ENCODE measurements at regions not wholly inside any gene's neighbourhood (a gene's known extent, or its start where the extent isn't known, plus 50 kb on each side); places are given as distances from the start of the nearest gene placed in this dataset.
A peak's percentile ranks its signal among the peaks of the same experiment; 100 is the strongest.

- no peak for DNase-seq
Observed at GRCh38 chr10:6343305-6344010, 140.7 kb downstream of the PFKFB3 start.

- no peak for DNase-seq
Observed at GRCh38 chr10:6345404-6345803, 142.7 kb downstream of the PFKFB3 start.

- no peak for DNase-seq
Observed at GRCh38 chr10:6346631-6347030, 143.9 kb downstream of the PFKFB3 start.

- DNase-seq: peak; percentile 44 to 50
Observed at GRCh38 chr10:6347391-6347951, 144.7 kb downstream of the PFKFB3 start.

- peak; percentile 65 to 68 for DNase-seq
Observed at GRCh38 chr10:6348096-6348874, 145.6 kb downstream of the PFKFB3 start.

GRCh38 chr10:6349846-6350535 is 147.3 kb downstream of the PFKFB3 start:
- no peak for DNase-seq

- no peak for DNase-seq
Observed at GRCh38 chr10:6350609-6351008, 147.9 kb downstream of the PFKFB3 start.

- no peak for DNase-seq
Observed at GRCh38 chr10:6351495-6351894, 148.8 kb downstream of the PFKFB3 start.

- DNase-seq: no peak
Observed at GRCh38 chr10:6353526-6353925, 150.8 kb downstream of the PFKFB3 start.

- no peak for DNase-seq
Observed at GRCh38 chr10:6354168-6354772, 151.5 kb downstream of the PFKFB3 start.

GRCh38 chr10:6356280-6356793 is 153.6 kb downstream of the PFKFB3 start:
- no peak for DNase-seq

GRCh38 chr10:6361869-6362268 is 159.1 kb downstream of the PFKFB3 start:
- DNase-seq: no peak

- DNase-seq: no peak
Observed at GRCh38 chr10:6362879-6363278, 160.1 kb downstream of the PFKFB3 start.

- DNase-seq: no peak
Observed at GRCh38 chr10:6363511-6363910, 160.8 kb downstream of the PFKFB3 start.

- DNase-seq: no peak
Observed at GRCh38 chr10:6364283-6364682, 161.6 kb downstream of the PFKFB3 start.

- DNase-seq: no peak
Observed at GRCh38 chr10:6364893-6365292, 162.2 kb downstream of the PFKFB3 start.

- DNase-seq: no peak
Observed at GRCh38 chr10:6365384-6365783, 162.7 kb downstream of the PFKFB3 start.
